IPS-18a (cell line): ENCODE measurements at regions not wholly inside any gene's neighbourhood (a gene's known extent, or its start where the extent isn't known, plus 50 kb on each side); places are given as distances from the start of the nearest gene placed in this dataset.
"Not testable (repeated sequence)": the region's sequence is repeated elsewhere in the genome, so short reads cannot be mapped to it uniquely, and the experiment has no call there.

Source experiments
- H3K27ac ChIP-seq: one replicate; pipeline ENCODE4 v1.5.1; 2013; ENCODE audit warnings: low read length
- H3K27me3 ChIP-seq: one replicate; pipeline ENCODE4 v1.6.1; 2013; ENCODE audit warnings: mild to moderate bottlenecking, low read length; ENCODE audit not compliant: control insufficient read depth, insufficient read depth
- H3K36me3 ChIP-seq: one replicate; pipeline ENCODE4 v1.6.1; 2013; ENCODE audit warnings: low read depth, low read length; ENCODE audit not compliant: control insufficient read depth
- H3K4me1 ChIP-seq: one replicate; pipeline ENCODE4 v1.6.1; 2013; ENCODE audit warnings: low read depth, low read length; ENCODE audit not compliant: control insufficient read depth
- H3K4me3 ChIP-seq: one replicate; pipeline ENCODE4 v1.5.1; 2013; ENCODE audit warnings: low read length
- H3K9ac ChIP-seq: one replicate; pipeline ENCODE4 v1.6.1; 2013; ENCODE audit warnings: mild to moderate bottlenecking, low read length, moderate library complexity
- H3K9me3 ChIP-seq: one replicate; pipeline ENCODE4 v1.6.1; 2013; ENCODE audit warnings: low read depth, low read length; ENCODE audit not compliant: control insufficient read depth

GRCh38 chr12:67482751-67483661 is 165.5 kb upstream of the DYRK2 start:
- Histone ChIP-seq H3K27ac (no peak overlapping the region), H3K27me3 (no peaks in the 10 kb centered on the region)

GRCh38 chr12:67483871-67484554 is 164.5 kb upstream of the DYRK2 start:
- Histone ChIP-seq H3K4me3 (no peak overlapping the region), H3K27me3 (no peaks in the 10 kb centered on the region), H3K36me3 (no peaks in the 10 kb centered on the region), H3K27ac (no peak overlapping the region), H3K4me1 (peaks cover 2% of the 10 kb centered on the region), H3K9me3 (no peaks in the 10 kb centered on the region), H3K9ac (no peak overlapping the region)

More at GRCh38 chr12:67482751-67483661, 165.5 kb upstream of the DYRK2 start:
- H3K9me3 ChIP-seq: no peaks in the 10 kb centered on the region
- H3K36me3 ChIP-seq: no peaks in the 10 kb centered on the region
- peaks cover 2% of the 10 kb centered on the region for H3K4me1 ChIP-seq
- H3K4me3 ChIP-seq: no peak overlapping the region
- H3K9ac ChIP-seq: no peak overlapping the region

- Histone ChIP-seq H3K9ac (no peak overlapping the region), H3K4me1 (peaks cover 2% of the 10 kb centered on the region), H3K9me3 (no peaks in the 10 kb centered on the region), H3K4me3 (no peak overlapping the region), H3K27ac (no peak overlapping the region), H3K27me3 (no peaks in the 10 kb centered on the region), H3K36me3 (no peaks in the 10 kb centered on the region)
Observed at GRCh38 chr12:67484791-67485480, 163.6 kb upstream of the DYRK2 start.

DNA sequence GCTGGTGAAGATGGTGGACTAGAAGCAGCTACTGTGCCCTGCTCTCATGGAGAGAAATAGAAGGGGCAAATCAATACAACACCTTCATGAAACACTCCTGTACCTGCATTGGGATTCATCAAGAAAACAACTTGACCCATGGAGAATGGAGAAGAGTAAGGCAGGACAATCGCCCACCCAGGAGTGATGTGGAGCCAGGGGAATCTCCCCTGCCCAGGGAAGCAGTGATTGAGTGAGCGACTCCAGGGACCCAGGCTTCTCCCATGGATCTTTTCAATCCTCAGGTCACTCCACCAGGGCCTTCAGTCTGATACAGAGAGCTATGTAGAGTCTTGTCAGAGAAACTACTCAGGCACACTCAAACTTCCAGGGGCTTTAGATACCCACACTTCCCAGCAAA is 161.9 kb upstream of the DYRK2 start:
- Histone ChIP-seq H3K4me1 (peaks cover 2% of the 10 kb centered on the region), H3K4me3 (no peak overlapping the region), H3K36me3 (no peaks in the 10 kb centered on the region), H3K9ac (no peak overlapping the region), H3K9me3 (peaks cover 4% of the 10 kb centered on the region), H3K27ac (no peak overlapping the region), H3K27me3 (no peaks in the 10 kb centered on the region)

DNA sequence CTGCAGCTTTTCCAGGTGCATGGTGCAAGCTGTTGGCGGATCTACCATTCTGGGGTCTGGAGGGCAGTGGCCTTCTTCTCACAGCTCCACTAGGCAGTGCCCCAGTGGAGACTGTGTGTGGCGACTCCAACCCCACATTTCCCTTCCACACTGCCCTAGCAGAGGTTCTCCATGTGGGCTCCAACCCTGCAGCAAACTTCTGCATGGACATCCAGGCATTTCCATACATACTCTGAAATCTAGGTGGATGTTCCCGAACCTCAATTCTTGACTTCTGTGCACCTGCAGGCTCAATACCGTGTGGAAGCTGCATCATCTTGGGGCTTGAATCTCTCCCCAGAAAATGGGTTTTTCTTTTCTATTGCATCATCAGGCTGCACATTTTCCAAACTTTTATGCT is 160.2 kb upstream of the DYRK2 start:
- not testable (repeated sequence) for H3K36me3 ChIP-seq, H3K27ac ChIP-seq, H3K9ac ChIP-seq, H3K4me3 ChIP-seq, H3K27me3 ChIP-seq, H3K9me3 ChIP-seq, H3K4me1 ChIP-seq

DNA sequence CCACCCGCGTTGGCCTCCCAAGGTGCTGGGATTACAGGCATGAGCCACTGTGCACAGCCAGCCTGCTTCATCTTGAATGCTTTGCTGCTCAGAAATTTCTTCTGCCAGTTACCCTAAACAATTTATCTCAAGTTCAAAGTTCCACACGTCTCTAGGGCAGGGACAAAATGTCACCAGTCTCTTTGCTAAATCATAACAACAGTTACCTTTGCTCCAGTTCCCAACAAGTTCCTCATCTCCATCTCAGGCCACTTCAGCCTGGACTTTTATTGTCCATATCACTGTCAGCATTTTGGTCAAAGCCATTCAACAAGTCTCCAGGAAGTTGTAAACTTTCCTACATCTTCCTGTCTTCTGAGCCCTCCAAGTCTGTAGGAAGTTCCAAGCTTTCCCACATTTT is 159.5 kb upstream of the DYRK2 start:
- peaks cover 4% of the 10 kb centered on the region for H3K9me3 ChIP-seq
- H3K27me3 ChIP-seq: no peaks in the 10 kb centered on the region
- no peaks in the 10 kb centered on the region for H3K36me3 ChIP-seq
- H3K27ac ChIP-seq: no peak overlapping the region
- H3K4me3 ChIP-seq: no peak overlapping the region
- H3K9ac ChIP-seq: no peak overlapping the region
- peaks cover 2% of the 10 kb centered on the region for H3K4me1 ChIP-seq

GRCh38 chr12:67496581-67496980 is 152.0 kb upstream of the DYRK2 start:
- H3K4me3 ChIP-seq: no peak overlapping the region
- H3K27me3 ChIP-seq: no peaks in the 10 kb centered on the region
- H3K36me3 ChIP-seq: no peaks in the 10 kb centered on the region
- no peak overlapping the region for H3K9ac ChIP-seq
- H3K27ac ChIP-seq: no peak overlapping the region
- H3K9me3 ChIP-seq: no peaks in the 10 kb centered on the region
- no peaks in the 10 kb centered on the region for H3K4me1 ChIP-seq

DNA sequence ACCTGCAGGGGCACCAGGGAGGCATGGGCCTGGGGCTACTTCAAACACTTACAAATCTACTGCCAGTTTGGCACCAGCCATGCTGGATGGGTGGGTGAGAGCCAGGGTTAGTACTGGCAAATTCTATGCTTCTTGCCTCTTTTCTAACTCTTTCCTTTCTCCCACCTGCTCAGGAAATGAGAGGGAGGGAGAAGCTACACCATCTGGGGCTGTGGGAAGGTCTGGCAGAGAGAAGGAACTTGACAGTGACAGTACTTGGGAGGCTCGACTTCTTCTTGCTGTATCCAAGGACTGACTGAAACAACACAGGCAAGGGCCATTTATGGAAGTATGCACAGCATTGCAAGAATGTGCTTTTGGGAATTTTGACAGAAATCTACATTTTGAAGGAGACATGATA is 149.6 kb upstream of the DYRK2 start:
- Histone ChIP-seq H3K4me1 (no peaks in the 10 kb centered on the region), H3K9ac (no peak overlapping the region), H3K4me3 (no peak overlapping the region), H3K27ac (no peak overlapping the region), H3K36me3 (no peaks in the 10 kb centered on the region), H3K9me3 (no peaks in the 10 kb centered on the region), H3K27me3 (no peaks in the 10 kb centered on the region)

DNA sequence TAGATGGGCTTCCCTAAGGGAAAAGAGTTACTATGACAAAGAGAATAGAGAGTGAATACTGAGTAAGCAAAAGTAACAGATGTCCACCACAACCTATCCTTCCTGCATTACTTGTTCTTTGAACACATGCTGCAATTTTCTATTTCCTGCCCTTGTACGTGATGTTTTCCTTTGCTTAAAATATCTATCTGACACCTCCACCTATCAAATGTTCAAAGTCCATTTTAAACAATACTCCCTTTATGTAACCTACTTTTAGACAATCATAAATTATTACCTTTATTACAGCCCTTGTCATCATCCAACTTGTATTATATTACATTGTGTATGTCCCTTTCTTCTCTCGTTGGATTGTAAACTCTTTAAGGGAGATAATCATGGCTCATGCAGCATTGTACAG is 147.2 kb upstream of the DYRK2 start:
- no peak overlapping the region for H3K9ac ChIP-seq
- H3K4me1 ChIP-seq: peaks cover 8% of the 10 kb centered on the region
- H3K9me3 ChIP-seq: no peaks in the 10 kb centered on the region
- H3K4me3 ChIP-seq: no peak overlapping the region
- no peaks in the 10 kb centered on the region for H3K27me3 ChIP-seq
- H3K36me3 ChIP-seq: no peaks in the 10 kb centered on the region
- no peak overlapping the region for H3K27ac ChIP-seq

DNA sequence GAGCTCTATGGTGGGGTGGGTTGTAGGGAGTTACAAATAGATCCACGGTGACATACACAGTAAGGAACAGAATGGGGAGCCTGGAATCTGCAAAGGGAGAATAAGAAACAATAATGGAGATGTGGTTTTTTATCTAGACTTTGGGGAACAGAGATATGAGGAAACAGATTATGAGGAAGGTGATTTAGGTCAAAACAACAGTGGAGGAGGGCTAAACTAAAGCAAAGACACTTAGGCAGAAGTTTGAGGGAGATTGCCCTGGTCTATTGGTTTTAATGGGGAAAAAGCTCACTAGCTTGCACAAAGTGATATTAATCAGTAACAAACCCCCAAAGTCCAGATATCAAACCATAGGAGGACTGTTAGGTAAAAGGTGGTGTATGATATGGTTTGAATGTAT is 144.5 kb upstream of the DYRK2 start:
- Histone ChIP-seq H3K4me3 (no peak overlapping the region), H3K9ac (no peak overlapping the region), H3K9me3 (no peaks in the 10 kb centered on the region), H3K36me3 (no peaks in the 10 kb centered on the region), H3K27ac (no peak overlapping the region), H3K4me1 (peaks cover 19% of the 10 kb centered on the region), H3K27me3 (no peaks in the 10 kb centered on the region)

GRCh38 chr12:67506739-67507138 is 141.8 kb upstream of the DYRK2 start:
- peaks cover 19% of the 10 kb centered on the region for H3K4me1 ChIP-seq

More at GRCh38 chr12:67506739-67507138, 141.8 kb upstream of the DYRK2 start:
- Histone ChIP-seq H3K9me3 (no peaks in the 10 kb centered on the region), H3K27me3 (no peaks in the 10 kb centered on the region), H3K27ac (no peak overlapping the region), H3K36me3 (no peaks in the 10 kb centered on the region), H3K4me3 (no peak overlapping the region), H3K9ac (no peak overlapping the region)
